HCT116 (cell line): ENCODE measurements at regions not wholly inside any gene's neighbourhood (a gene's known extent, or its start where the extent isn't known, plus 50 kb on each side); places are given as distances from the start of the nearest gene placed in this dataset.
"Not testable (repeated sequence)": the region's sequence is repeated elsewhere in the genome, so short reads cannot be mapped to it uniquely, and the experiment has no call there.

Experiments used
- CEBPB ChIP-seq: IDR thresholded peaks from 2 replicates; pipeline ENCODE4 v1.6.1; 2012; ENCODE audit warnings: low read depth
- CTCF ChIP-seq, 3 experiments: fragments of 200-600 bp in 1 of 3; sonication (generic) in 1 of 3; IDR thresholded peaks in 2 of 3; conservative IDR thresholded peaks in 1 of 3; 2 replicates each; pipeline ENCODE4 v1.5.1; 2012 to 2017; ENCODE audit warnings: low read depth in 2 of 3, low read length in 2 of 3, antibody characterized with exemption in 1 of 3, borderline replicate concordance in 1 of 3, control low read depth in 1 of 3, mild to moderate bottlenecking in 1 of 3, mixed read lengths in 1 of 3, mixed run types in 1 of 3, moderate library complexity in 1 of 3; ENCODE audit not compliant: insufficient read depth in 1 of 3
- EGR1 ChIP-seq: IDR thresholded peaks from 2 replicates; pipeline ENCODE4 v1.6.1; 2012; ENCODE audit warnings: low read depth
- EZH2 ChIP-seq: fragments of 200-600 bp; sonication (generic); IDR thresholded peaks from 2 replicates; pipeline ENCODE4 v1.6.1; 2017; ENCODE audit warnings: antibody characterized with exemption, mixed run types
- FOSL1 ChIP-seq: IDR thresholded peaks from 2 replicates; pipeline ENCODE4 v1.6.1; 2012; ENCODE audit warnings: low read depth
- POLR2A ChIP-seq: IDR thresholded peaks from 2 replicates; pipeline ENCODE4 v1.7.0; 2011; ENCODE audit warnings: borderline replicate concordance; ENCODE audit not compliant: insufficient read depth, insufficient read length; ENCODE audit errors: extremely low read depth
- POLR2AphosphoS5 ChIP-seq: IDR thresholded peaks from 2 replicates; pipeline ENCODE4 v1.6.1; 2011; ENCODE audit warnings: mild to moderate bottlenecking, low read depth, low read length, moderate library complexity
- YY1 ChIP-seq: IDR thresholded peaks from 2 replicates; pipeline ENCODE4 v1.6.1; 2011; ENCODE audit warnings: low read length, low read depth, moderate library complexity, mild to moderate bottlenecking; ENCODE audit not compliant: insufficient replicate concordance; ENCODE audit errors: extremely low read depth
- ZBTB33 ChIP-seq: IDR thresholded peaks from 2 replicates; pipeline ENCODE4 v1.6.1; 2011; ENCODE audit warnings: mild to moderate bottlenecking, low read length, moderate library complexity; ENCODE audit not compliant: insufficient replicate concordance; ENCODE audit errors: extremely low read depth
- ZFX ChIP-seq: fragments of 450-650 bp; IDR thresholded peaks from 2 replicates; pipeline ENCODE4 v1.6.1; 2017
- ZNF274 ChIP-seq: fragments of 200-500 bp; sonication (Bioruptor generic); IDR thresholded peaks from 2 replicates; pipeline ENCODE4 v1.6.1; 2014; ENCODE audit warnings: mild to moderate bottlenecking, low read depth, low read length, inconsistent platforms
- TF ChIP-seq, protein P1 (sequence below): IDR thresholded peaks from 2 replicates; pipeline ENCODE4 v1.6.1; 2012
- TF ChIP-seq, protein P2 (sequence below): IDR thresholded peaks from 2 replicates; pipeline ENCODE4 v1.6.1; 2012; ENCODE audit warnings: low read depth

DNA sequence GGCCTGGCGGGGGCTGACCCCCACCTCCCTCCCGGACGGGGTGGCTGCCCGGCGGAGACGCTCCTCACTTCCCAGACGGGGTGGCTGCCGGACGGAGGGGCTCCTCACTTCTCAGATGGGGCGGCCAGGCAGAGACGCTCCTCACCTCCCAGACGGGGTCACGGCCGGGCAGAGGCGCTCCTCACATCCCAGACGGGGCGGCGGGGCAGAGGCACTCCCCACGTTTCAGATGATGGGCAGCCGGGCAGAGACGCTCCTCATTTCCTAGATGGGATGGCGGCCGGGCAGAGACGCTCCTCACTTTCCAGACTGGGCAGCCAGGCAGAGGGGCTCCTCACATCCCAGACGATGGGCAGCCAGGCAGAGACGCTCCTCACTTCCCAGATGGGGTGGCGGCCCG is 149.3 kb upstream of the CCZ1B start:
- TF ChIP-seq EZH2; CTCF (IDR thresholded peaks at IDR 0.05 in 2 of 3, conservative IDR thresholded peaks at IDR 0.05 in 1 of 3; ENCODE audit: borderline replicate concordance in 1 of 3, insufficient read depth in 1 of 3, low read depth in 2 of 3, low read length in 2 of 3); POLR2AphosphoS5; FOSL1; POLR2A; YY1; ZNF274; CEBPB; ZFX; EGR1; ZBTB33: not testable (repeated sequence)
- TF ChIP-seq, protein P1, sequence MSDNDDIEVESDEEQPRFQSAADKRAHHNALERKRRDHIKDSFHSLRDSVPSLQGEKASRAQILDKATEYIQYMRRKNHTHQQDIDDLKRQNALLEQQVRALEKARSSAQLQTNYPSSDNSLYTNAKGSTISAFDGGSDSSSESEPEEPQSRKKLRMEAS, result not testable (repeated sequence)
- TF ChIP-seq, protein P2, sequence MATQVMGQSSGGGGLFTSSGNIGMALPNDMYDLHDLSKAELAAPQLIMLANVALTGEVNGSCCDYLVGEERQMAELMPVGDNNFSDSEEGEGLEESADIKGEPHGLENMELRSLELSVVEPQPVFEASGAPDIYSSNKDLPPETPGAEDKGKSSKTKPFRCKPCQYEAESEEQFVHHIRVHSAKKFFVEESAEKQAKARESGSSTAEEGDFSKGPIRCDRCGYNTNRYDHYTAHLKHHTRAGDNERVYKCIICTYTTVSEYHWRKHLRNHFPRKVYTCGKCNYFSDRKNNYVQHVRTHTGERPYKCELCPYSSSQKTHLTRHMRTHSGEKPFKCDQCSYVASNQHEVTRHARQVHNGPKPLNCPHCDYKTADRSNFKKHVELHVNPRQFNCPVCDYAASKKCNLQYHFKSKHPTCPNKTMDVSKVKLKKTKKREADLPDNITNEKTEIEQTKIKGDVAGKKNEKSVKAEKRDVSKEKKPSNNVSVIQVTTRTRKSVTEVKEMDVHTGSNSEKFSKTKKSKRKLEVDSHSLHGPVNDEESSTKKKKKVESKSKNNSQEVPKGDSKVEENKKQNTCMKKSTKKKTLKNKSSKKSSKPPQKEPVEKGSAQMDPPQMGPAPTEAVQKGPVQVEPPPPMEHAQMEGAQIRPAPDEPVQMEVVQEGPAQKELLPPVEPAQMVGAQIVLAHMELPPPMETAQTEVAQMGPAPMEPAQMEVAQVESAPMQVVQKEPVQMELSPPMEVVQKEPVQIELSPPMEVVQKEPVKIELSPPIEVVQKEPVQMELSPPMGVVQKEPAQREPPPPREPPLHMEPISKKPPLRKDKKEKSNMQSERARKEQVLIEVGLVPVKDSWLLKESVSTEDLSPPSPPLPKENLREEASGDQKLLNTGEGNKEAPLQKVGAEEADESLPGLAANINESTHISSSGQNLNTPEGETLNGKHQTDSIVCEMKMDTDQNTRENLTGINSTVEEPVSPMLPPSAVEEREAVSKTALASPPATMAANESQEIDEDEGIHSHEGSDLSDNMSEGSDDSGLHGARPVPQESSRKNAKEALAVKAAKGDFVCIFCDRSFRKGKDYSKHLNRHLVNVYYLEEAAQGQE, result not testable (repeated sequence)
